OCI-LY7 (cell line): ENCODE measurements at regions not wholly inside any gene's neighbourhood (a gene's known extent, or its start where the extent isn't known, plus 50 kb on each side); places are given as distances from the start of the nearest gene placed in this dataset.

Experiments
- BruUV-seq: library from RNA; stranded (reverse); fragments of 400-500 nt; replicated peaks from 2 replicates; lab custom pipeline; 2021; lab: Mats Ljungman, UMichigan
- CTCF ChIA-PET: fragments of 300-600 bp; sonication (Branson Sonifier 250); formaldehyde crosslinking; loops from one replicate; lab custom pipeline; 2022; ENCODE audit warnings: antibody characterized with exemption; ENCODE audit not compliant: unreplicated experiment; lab: Charles Lee
- POLR2A ChIA-PET: fragments of 300-600 bp; sonication (Branson Sonifier 250); formaldehyde crosslinking; loops from one replicate; lab custom pipeline; 2022; ENCODE audit warnings: antibody characterized with exemption; lab: Charles Lee
- DNase-seq: peaks from one replicate; pipeline ENCODE4 v3.0.0-alpha.2; 2015; ENCODE audit warnings: low spot score
- H2AFZ ChIP-seq: fragments of 200-600 bp; sonication (generic), shearing (Covaris generic); 2 replicates; pipeline ENCODE4 v1.6.1; 2014; ENCODE audit warnings: mild to moderate bottlenecking, antibody characterized with exemption, low read length, moderate library complexity
- H3K27ac ChIP-seq: fragments of 200-600 bp; sonication (generic); 2 replicates; pipeline ENCODE4 v1.5.1; 2014; ENCODE audit warnings: mixed run types, low read depth, mild to moderate bottlenecking, moderate library complexity, low read length, inconsistent platforms; ENCODE audit not compliant: poor library complexity, severe bottlenecking
- H3K36me3 ChIP-seq: fragments of 200-600 bp; sonication (generic); 2 replicates; pipeline ENCODE4 v1.6.1; 2014; ENCODE audit warnings: mild to moderate bottlenecking, antibody characterized with exemption, low read length, moderate library complexity, mixed read lengths; ENCODE audit not compliant: insufficient read depth
- H3K4me1 ChIP-seq: fragments of 200-600 bp; sonication (generic); 2 replicates; pipeline ENCODE4 v1.5.1; 2014; ENCODE audit warnings: mild to moderate bottlenecking, low read length; ENCODE audit not compliant: insufficient read depth, poor library complexity, severe bottlenecking
- H3K4me2 ChIP-seq: fragments of 200-600 bp; sonication (generic); 2 replicates; pipeline ENCODE4 v1.6.1; 2014; ENCODE audit warnings: mild to moderate bottlenecking, low read length
- H3K4me3 ChIP-seq: fragments of 200-600 bp; sonication (generic); 2 replicates; pipeline ENCODE4 v1.5.1; 2014; ENCODE audit warnings: mild to moderate bottlenecking, low read depth, low read length; ENCODE audit not compliant: poor library complexity, severe bottlenecking
- H3K79me2 ChIP-seq: fragments of 200-600 bp; sonication (generic); 2 replicates; pipeline ENCODE4 v1.6.1; 2016; ENCODE audit warnings: low read depth, mild to moderate bottlenecking, low read length, moderate library complexity, mixed read lengths; ENCODE audit not compliant: insufficient read depth
- H3K9me2 ChIP-seq: fragments of 200-600 bp; sonication (generic); 2 replicates; pipeline ENCODE4 v1.6.1; 2016; ENCODE audit warnings: mild to moderate bottlenecking, low read length, mixed read lengths; ENCODE audit not compliant: insufficient read depth
- H3K9me3 ChIP-seq: fragments of 200-600 bp; sonication (generic); 2 replicates; pipeline ENCODE4 v1.6.1; 2014; ENCODE audit warnings: mild to moderate bottlenecking, mixed run types, low read length, mixed read lengths
- H4K20me1 ChIP-seq: fragments of 200-600 bp; sonication (generic); 2 replicates; pipeline ENCODE4 v1.6.1; 2014; ENCODE audit warnings: mild to moderate bottlenecking, antibody characterized with exemption, low read length, moderate library complexity, mixed read lengths; ENCODE audit not compliant: insufficient read depth
- EZH2phosphoT487 ChIP-seq: fragments of 200-600 bp; sonication (generic); IDR thresholded peaks from 2 replicates; pipeline ENCODE4 v1.6.1; 2018; ENCODE audit warnings: low read depth, borderline replicate concordance, mild to moderate bottlenecking, mixed run types, antibody characterized with exemption, low read length, moderate library complexity, mixed read lengths
- intact Hi-C: fragments of 100-400 bp; cut with micrococcal nuclease; formaldehyde crosslinking; loops from one replicate; pipeline ENCODE4 v1.10.0; 2022; ENCODE audit not compliant: unreplicated experiment
- TF ChIP-seq, protein P1 (sequence below): fragments of 200-600 bp; sonication (generic); conservative IDR thresholded peaks from 2 replicates; pipeline ENCODE4 v1.5.1; 2014; ENCODE audit warnings: mild to moderate bottlenecking, antibody characterized with exemption, low read length, moderate library complexity, mixed read lengths

GRCh38 chr7:16084875-16085274 lies 336.5 kb downstream of the CRPPA start:
- Histone ChIP-seq H3K36me3 (no peaks in the 10 kb centered on the region), H3K4me3 (no peak overlapping the region), H4K20me1 (no peaks in the 10 kb centered on the region), H3K9me3 (no peaks in the 10 kb centered on the region), H3K4me2 (no peak overlapping the region), H3K27ac (no peak overlapping the region), H2AFZ (no peak overlapping the region), H3K4me1 (no peaks in the 10 kb centered on the region), H3K79me2 (no peaks in the 10 kb centered on the region), H3K9me2 (no peaks in the 10 kb centered on the region)
- no peak for DNase-seq
- ChIA-PET POLR2A (interaction anchor here (0.5 kb wide), 1 partner anchor 1045 kb away, joined by 3 read pairs; no protein-coding TSS in a partner anchor), CTCF (no interaction called here)
- no TSS peak for BruUV-seq
- TF ChIP-seq, protein P1, sequence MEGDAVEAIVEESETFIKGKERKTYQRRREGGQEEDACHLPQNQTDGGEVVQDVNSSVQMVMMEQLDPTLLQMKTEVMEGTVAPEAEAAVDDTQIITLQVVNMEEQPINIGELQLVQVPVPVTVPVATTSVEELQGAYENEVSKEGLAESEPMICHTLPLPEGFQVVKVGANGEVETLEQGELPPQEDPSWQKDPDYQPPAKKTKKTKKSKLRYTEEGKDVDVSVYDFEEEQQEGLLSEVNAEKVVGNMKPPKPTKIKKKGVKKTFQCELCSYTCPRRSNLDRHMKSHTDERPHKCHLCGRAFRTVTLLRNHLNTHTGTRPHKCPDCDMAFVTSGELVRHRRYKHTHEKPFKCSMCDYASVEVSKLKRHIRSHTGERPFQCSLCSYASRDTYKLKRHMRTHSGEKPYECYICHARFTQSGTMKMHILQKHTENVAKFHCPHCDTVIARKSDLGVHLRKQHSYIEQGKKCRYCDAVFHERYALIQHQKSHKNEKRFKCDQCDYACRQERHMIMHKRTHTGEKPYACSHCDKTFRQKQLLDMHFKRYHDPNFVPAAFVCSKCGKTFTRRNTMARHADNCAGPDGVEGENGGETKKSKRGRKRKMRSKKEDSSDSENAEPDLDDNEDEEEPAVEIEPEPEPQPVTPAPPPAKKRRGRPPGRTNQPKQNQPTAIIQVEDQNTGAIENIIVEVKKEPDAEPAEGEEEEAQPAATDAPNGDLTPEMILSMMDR = no peak
- TF ChIP-seq EZH2phosphoT487 = no peak
- intact Hi-C loops = no loop called here

DNA sequence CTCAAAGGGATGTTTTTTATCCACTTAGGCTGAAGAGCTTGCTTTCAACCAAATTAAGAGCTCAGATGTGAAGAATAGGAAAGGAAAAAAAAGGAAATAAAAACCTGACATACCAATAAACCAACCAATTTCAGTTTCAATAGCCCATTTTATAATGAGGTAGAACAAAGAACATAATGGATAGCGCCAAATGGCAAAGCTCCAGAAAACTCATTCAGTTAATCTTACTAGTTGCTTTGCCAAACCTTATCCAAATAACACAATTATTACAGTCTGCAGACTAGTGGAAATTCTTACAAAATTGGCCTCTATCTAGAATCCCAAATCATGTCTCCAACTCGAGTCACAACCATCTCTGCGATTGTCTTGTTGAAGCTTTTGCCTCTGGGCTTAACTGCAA lies 337.0 kb downstream of the CRPPA start:
- H3K36me3 ChIP-seq = no peaks in the 10 kb centered on the region
- POLR2A ChIA-PET = interaction anchor here (0.5 kb wide), 1 partner anchor 1045 kb away, joined by 3 read pairs; no protein-coding TSS in a partner anchor
- no peaks in the 10 kb centered on the region for H3K4me1 ChIP-seq
- no peak overlapping the region for H3K4me3 ChIP-seq
- no peaks in the 10 kb centered on the region for H4K20me1 ChIP-seq
- CTCF ChIA-PET = no interaction called here
- BruUV-seq = no TSS peak
- H3K79me2 ChIP-seq = no peaks in the 10 kb centered on the region
- intact Hi-C loops = no loop called here
- no peak overlapping the region for H3K27ac ChIP-seq
- no peaks in the 10 kb centered on the region for H3K9me2 ChIP-seq
- no peak for DNase-seq
- no peaks in the 10 kb centered on the region for H3K9me3 ChIP-seq
- H3K4me2 ChIP-seq = no peak overlapping the region
- TF ChIP-seq, protein P1 = no peak
- no peak for TF ChIP-seq EZH2phosphoT487
- H2AFZ ChIP-seq = no peak overlapping the region

DNA sequence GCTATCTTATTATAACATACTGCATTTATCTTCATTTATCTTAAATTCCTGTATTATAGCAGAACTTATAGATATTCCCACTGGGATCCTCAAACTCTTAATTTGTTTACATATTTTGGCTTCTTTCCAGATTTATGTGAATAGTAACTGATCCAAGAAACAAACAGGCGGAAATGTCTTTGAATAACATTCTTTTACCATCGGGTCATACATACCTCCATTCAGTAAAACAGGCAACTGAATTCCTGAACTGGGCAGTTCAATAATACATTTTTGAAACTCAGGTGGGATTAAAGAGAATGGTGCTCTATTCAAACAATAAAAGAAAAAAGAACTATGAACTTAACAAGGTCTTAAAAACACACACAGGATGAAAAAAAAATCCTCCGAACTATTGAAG lies 337.4 kb downstream of the CRPPA start:
- TF ChIP-seq, protein P1 = no peak
- no peak for TF ChIP-seq EZH2phosphoT487
- no peak overlapping the region for H3K4me2 ChIP-seq
- H2AFZ ChIP-seq = no peak overlapping the region

More for the DNA sequence above, 337.4 kb downstream of the CRPPA start:
- Histone ChIP-seq H3K4me1 (no peaks in the 10 kb centered on the region), H3K36me3 (no peaks in the 10 kb centered on the region), H3K27ac (no peak overlapping the region), H3K79me2 (no peaks in the 10 kb centered on the region), H4K20me1 (no peaks in the 10 kb centered on the region), H3K4me3 (no peak overlapping the region), H3K9me3 (no peaks in the 10 kb centered on the region), H3K9me2 (no peaks in the 10 kb centered on the region)
- ChIA-PET CTCF (no interaction called here), POLR2A (no interaction called here)
- intact Hi-C loops = no loop called here
- no peak for DNase-seq
- no TSS peak for BruUV-seq
